ENCODE measurements at regions not wholly inside any gene's neighbourhood (a gene's known extent, or its start where the extent isn't known, plus 50 kb on each side); places are given as distances from the start of the nearest gene placed in this dataset.

DNA sequence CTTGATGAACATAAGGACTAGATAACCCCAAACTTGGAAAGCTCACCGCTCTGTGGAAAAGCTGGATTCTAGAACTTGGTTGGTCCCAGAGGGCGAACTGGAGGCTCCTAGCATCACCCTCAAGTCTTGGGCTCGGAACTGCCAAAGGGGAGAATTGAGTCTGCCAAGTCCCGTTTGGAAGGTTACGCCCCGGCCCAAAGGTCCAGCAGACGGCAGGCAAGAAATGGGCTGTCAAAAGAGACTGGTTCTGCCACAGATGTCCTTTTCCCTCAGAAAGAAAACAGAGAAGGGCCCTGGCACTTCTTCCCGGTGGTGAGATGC, 182.2 kb downstream of the ANAPC1 start:
- Histone ChIP-seq H3K79me2 (ENCODE audit: insufficient read depth, low read length) (no peaks in the 10 kb centered on the region), H3K4me2 (ENCODE audit: insufficient read depth, insufficient read length, low read length) (no peak overlapping the region), H3K79me1 (ENCODE audit: insufficient read depth, low read depth, low read length, poor library complexity, severe bottlenecking) (no peaks in the 10 kb centered on the region), H2AFZ (ENCODE audit: low read length) (no peak overlapping the region), H3K27me3 (ENCODE audit: insufficient read depth, low read length) (no peaks in the 10 kb centered on the region), H2BK120ac (ENCODE audit: low read depth, low read length, poor library complexity, severe bottlenecking) (no peak overlapping the region), H3K18ac (ENCODE audit: insufficient read length, low read depth, low read length) (no peak overlapping the region), H2AK5ac (ENCODE audit: insufficient read length, low read length) (no peak overlapping the region), H3K23me2 (ENCODE audit: insufficient read length, low read depth, low read length, poor library complexity, severe bottlenecking) (no peaks in the 10 kb centered on the region), H3K23ac (ENCODE audit: insufficient read length, low read depth, low read length) (no peak overlapping the region), H4K5ac (ENCODE audit: insufficient read length, low read depth, low read length) (no peak overlapping the region), H3K4ac (ENCODE audit: low read depth, low read length) (no peak overlapping the region), H2BK15ac (ENCODE audit: low read depth, low read length) (no peak overlapping the region), H2BK12ac (ENCODE audit: insufficient read length, low read depth, low read length) (no peak overlapping the region), H3K9ac (ENCODE audit: extremely low read depth, insufficient read length, low read length) (no peak overlapping the region), H3K56ac (ENCODE audit: insufficient read length, low read depth, low read length) (no peak overlapping the region), H2BK5ac (ENCODE audit: insufficient read length, low read length) (no peak overlapping the region), H3K4me1 (ENCODE audit: insufficient read depth, low read length) (peaks cover 10% of the 10 kb centered on the region; the same call in 1 of the 2 replicates), H2BK20ac (ENCODE audit: low read depth, low read length, poor library complexity, severe bottlenecking) (no peak overlapping the region), H4K8ac (replicated peaks; ENCODE audit: insufficient read length, low read depth, low read length) (no peak overlapping the region), H4K20me1 (ENCODE audit: control insufficient read depth, insufficient read depth, insufficient read length) (no peaks in the 10 kb centered on the region), H3K27ac (ENCODE audit: insufficient read length, low read depth, low read length) (no peak overlapping the region), H3T11ph (ENCODE audit: low read length) (no peak overlapping the region), H3K14ac (ENCODE audit: insufficient read depth, low read length) (no peak overlapping the region), H3K9me3 (ENCODE audit: control insufficient read depth, low read depth, low read length) (no peaks in the 10 kb centered on the region), H4K91ac (ENCODE audit: insufficient read length, low read depth, low read length) (no peak overlapping the region)
- no peak for DNase-seq
- Mint-ChIP-seq H3K9me3 (0 out of 5 replicates have a peak, but pooled peaks cover 0 to 2% of the 10 kb centered on the region in 2 experiments), H3K4me1 (peaks cover 48 to 51% of the 10 kb centered on the region in 2 experiments), H3K27me3 (ENCODE audit: low read depth) (no peaks in the 10 kb centered on the region; the same call in 1 of the 2 replicates), H3K36me3 (ENCODE audit: insufficient read depth in 1 of 3, low read depth in 3 of 3) (peaks cover 1 to 6% (median 2%) of the 10 kb centered on the region in 3 experiments; a peak in 4 of 7 replicates), H3K27ac (peak overlapping the region in 2 of 3 experiments; percentile 69 to 93; a peak in 4 of 7 replicates), H3K4me3 (no peak overlapping the region)
- no CpG with 5 or more reads among the region's 8 CpGs for WGBS (ENCODE audit: extremely low coverage, insufficient read length, low lambda C conversion rate)
- TF ChIP-seq, protein P1, sequence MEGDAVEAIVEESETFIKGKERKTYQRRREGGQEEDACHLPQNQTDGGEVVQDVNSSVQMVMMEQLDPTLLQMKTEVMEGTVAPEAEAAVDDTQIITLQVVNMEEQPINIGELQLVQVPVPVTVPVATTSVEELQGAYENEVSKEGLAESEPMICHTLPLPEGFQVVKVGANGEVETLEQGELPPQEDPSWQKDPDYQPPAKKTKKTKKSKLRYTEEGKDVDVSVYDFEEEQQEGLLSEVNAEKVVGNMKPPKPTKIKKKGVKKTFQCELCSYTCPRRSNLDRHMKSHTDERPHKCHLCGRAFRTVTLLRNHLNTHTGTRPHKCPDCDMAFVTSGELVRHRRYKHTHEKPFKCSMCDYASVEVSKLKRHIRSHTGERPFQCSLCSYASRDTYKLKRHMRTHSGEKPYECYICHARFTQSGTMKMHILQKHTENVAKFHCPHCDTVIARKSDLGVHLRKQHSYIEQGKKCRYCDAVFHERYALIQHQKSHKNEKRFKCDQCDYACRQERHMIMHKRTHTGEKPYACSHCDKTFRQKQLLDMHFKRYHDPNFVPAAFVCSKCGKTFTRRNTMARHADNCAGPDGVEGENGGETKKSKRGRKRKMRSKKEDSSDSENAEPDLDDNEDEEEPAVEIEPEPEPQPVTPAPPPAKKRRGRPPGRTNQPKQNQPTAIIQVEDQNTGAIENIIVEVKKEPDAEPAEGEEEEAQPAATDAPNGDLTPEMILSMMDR (conservative IDR thresholded peaks at IDR 0.05): no peak

Data from H9 (cell line).